GM23338 (cell line): ENCODE measurements at regions not wholly inside any gene's neighbourhood (a gene's known extent, or its start where the extent isn't known, plus 50 kb on each side); places are given as distances from the start of the nearest gene placed in this dataset.
A peak's percentile ranks its signal among the peaks of the same experiment; 100 is the strongest.

Experiments used
- ATAC-seq: fragments of 200-7000 bp; cut with Tn5 transposase; 3 replicates; pipeline ENCODE4 v1.9.1; 2020
- DNase-seq: peaks from one replicate; pipeline ENCODE4 v3.0.0-alpha.2; 2015; ENCODE audit warnings: low spot score
- H2AFZ ChIP-seq: fragments of 200-600 bp; sonication (generic); 2 replicates; pipeline ENCODE4 v1.8.0; 2016; ENCODE audit warnings: antibody characterized with exemption, mild to moderate bottlenecking, moderate library complexity
- H3F3A ChIP-seq: fragments of 200-600 bp; sonication (generic); replicated peaks from 2 replicates; pipeline ENCODE4 v1.8.0; 2017; ENCODE audit warnings: antibody characterized with exemption, mixed run types, low read depth
- H3K27ac ChIP-seq: fragments of 200-600 bp; sonication (generic); 2 replicates; pipeline ENCODE4 v1.6.1; 2016; ENCODE audit warnings: low read depth
- H3K27me3 ChIP-seq: fragments of 200-600 bp; sonication (generic); 2 replicates; pipeline ENCODE4 v1.8.0; 2016; ENCODE audit warnings: mild to moderate bottlenecking, mixed run types, moderate library complexity; ENCODE audit not compliant: insufficient read depth
- H3K36me3 ChIP-seq: fragments of 200-600 bp; sonication (generic); 2 replicates; pipeline ENCODE4 v1.8.0; 2016; ENCODE audit warnings: mild to moderate bottlenecking; ENCODE audit not compliant: insufficient read depth
- H3K4me1 ChIP-seq: fragments of 200-600 bp; sonication (generic); 2 replicates; pipeline ENCODE4 v1.8.0; 2016; ENCODE audit warnings: mild to moderate bottlenecking, moderate library complexity; ENCODE audit not compliant: insufficient read depth
- H3K4me2 ChIP-seq: fragments of 200-600 bp; sonication (generic); 2 replicates; pipeline ENCODE4 v1.7.1; 2017; ENCODE audit warnings: mixed run types
- H3K4me3 ChIP-seq: fragments of 200-600 bp; sonication (generic); 2 replicates; pipeline ENCODE4 v1.6.1; 2016; ENCODE audit warnings: mixed run types
- H3K79me2 ChIP-seq: fragments of 200-600 bp; sonication (generic); replicated peaks from 2 replicates; pipeline ENCODE4 v1.8.0; 2017; ENCODE audit warnings: mild to moderate bottlenecking; ENCODE audit not compliant: insufficient read depth
- H3K9me2 ChIP-seq: fragments of 200-600 bp; sonication (generic); 2 replicates; pipeline ENCODE4 v1.8.0; 2017; ENCODE audit not compliant: insufficient read depth
- H4K20me1 ChIP-seq: fragments of 200-600 bp; sonication (generic); replicated peaks from 2 replicates; pipeline ENCODE4 v1.8.0; 2017; ENCODE audit warnings: mild to moderate bottlenecking; ENCODE audit not compliant: insufficient read depth
- H3K27ac Mint-ChIP-seq: 2 replicates; pipeline ENCODE4 v1.8.0; 2020; ENCODE audit warnings: inconsistent platforms, mild to moderate bottlenecking, moderate library complexity, mixed read lengths
- H3K27me3 Mint-ChIP-seq: 3 replicates; pipeline ENCODE4 v1.8.0; 2022; ENCODE audit warnings: low read depth, mild to moderate bottlenecking, moderate library complexity, mixed read lengths, inconsistent platforms; ENCODE audit not compliant: insufficient read depth, poor library complexity
- H3K36me3 Mint-ChIP-seq: 3 replicates; pipeline ENCODE4 v1.8.0; 2021; ENCODE audit warnings: low read depth, mild to moderate bottlenecking, inconsistent platforms, moderate library complexity, mixed read lengths
- H3K4me1 Mint-ChIP-seq: 3 replicates; pipeline ENCODE4 v1.8.0; 2020; ENCODE audit warnings: mild to moderate bottlenecking, inconsistent platforms, mixed read lengths
- H3K4me3 Mint-ChIP-seq: 3 replicates; pipeline ENCODE4 v1.8.0; 2021; ENCODE audit warnings: moderate library complexity, mild to moderate bottlenecking, inconsistent platforms, mixed read lengths
- H3K9me3 Mint-ChIP-seq: 3 replicates; pipeline ENCODE4 v1.8.0; 2020; ENCODE audit warnings: moderate library complexity, mild to moderate bottlenecking, inconsistent platforms, mixed read lengths
- CREB1 ChIP-seq: fragments of 250-450 bp; sonication (Bioruptor Pico); IDR thresholded peaks from 2 replicates; pipeline ENCODE4 v1.5.0; 2020; ENCODE audit warnings: low read depth, mild to moderate bottlenecking, moderate library complexity
- CTCF ChIP-seq, 2 experiments: fragments of 200-600 bp in 1 of 2; sonication (generic) in 1 of 2; conservative IDR thresholded peaks; 2 replicates each; pipeline versions ENCODE4 v1.5.1 to v1.6.1; 2016 to 2017; ENCODE audit warnings: antibody characterized with exemption in 2 of 2, low read depth in 2 of 2, mild to moderate bottlenecking in 2 of 2, moderate library complexity in 1 of 2
- EZH2phosphoT487 ChIP-seq: fragments of 200-600 bp; sonication (generic); IDR thresholded peaks from one replicate; pipeline ENCODE4 v1.8.1; 2018; ENCODE audit warnings: antibody characterized with exemption; ENCODE audit not compliant: unreplicated experiment
- JUNB ChIP-seq: IDR thresholded peaks from one replicate; pipeline ENCODE4 v1.6.1; 2016; ENCODE audit warnings: antibody characterized with exemption; ENCODE audit not compliant: unreplicated experiment
- NANOG ChIP-seq: IDR thresholded peaks from 2 replicates; pipeline ENCODE4 v1.6.1; 2016; ENCODE audit warnings: antibody characterized with exemption, borderline replicate concordance
- POLR2AphosphoS5 ChIP-seq: IDR thresholded peaks from 2 replicates; pipeline ENCODE4 v1.6.1; 2016; ENCODE audit warnings: antibody characterized with exemption, low read depth
- REST ChIP-seq: IDR thresholded peaks from one replicate; pipeline ENCODE4 v1.6.1; 2018; ENCODE audit warnings: antibody characterized with exemption; ENCODE audit not compliant: unreplicated experiment
- STAT1 ChIP-seq: IDR thresholded peaks from one replicate; pipeline ENCODE4 v1.6.1; 2016; ENCODE audit warnings: antibody characterized with exemption; ENCODE audit not compliant: unreplicated experiment
- ZNF114 ChIP-seq: fragments of 250-450 bp; sonication (Bioruptor Pico); IDR thresholded peaks from 2 replicates; pipeline ENCODE4 v1.5.0; 2020; ENCODE audit warnings: mild to moderate bottlenecking, moderate library complexity
- ZNF331 ChIP-seq: fragments of 250-450 bp; sonication (Bioruptor Pico); IDR thresholded peaks from 2 replicates; pipeline ENCODE4 v1.5.0; 2020; ENCODE audit warnings: low read depth, mild to moderate bottlenecking, moderate library complexity
- ZNF462 ChIP-seq: fragments of 250-450 bp; sonication (Bioruptor Pico); IDR thresholded peaks from 2 replicates; pipeline ENCODE4 v1.5.0; 2020; ENCODE audit warnings: mild to moderate bottlenecking, moderate library complexity

- 0 out of 2 replicates have a peak, but pooled peaks cover 11% of the 10 kb centered on the region for H3K9me2 ChIP-seq
- peak overlapping the region; percentile 80; the same call in 1 of the 2 replicates for H2AFZ ChIP-seq
- H3K4me1 ChIP-seq = peaks cover 18% of the 10 kb centered on the region
- TF ChIP-seq EZH2phosphoT487 (no peak), JUNB (no peak), STAT1 (no peak), POLR2AphosphoS5 (no peak), NANOG (no peak), CREB1 (no peak), ZNF462 (CRISPR knock-in tag) (no peak), CTCF (conservative IDR thresholded peaks at IDR 0.05; ENCODE audit: low read depth in 2 of 2) (no peak), REST (no peak), ZNF331 (CRISPR knock-in tag) (no peak), ZNF114 (CRISPR knock-in tag) (no peak)
- H3K4me2 ChIP-seq = no peak overlapping the region
- DNase-seq (no peak), ATAC-seq (no peak)
- no peaks in the 10 kb centered on the region for H3K79me2 ChIP-seq
- Mint-ChIP-seq H3K36me3 (peaks cover 20% of the 10 kb centered on the region), H3K4me1 (peaks cover 26% of the 10 kb centered on the region), H3K4me3 (no peak overlapping the region), H3K27me3 (no peaks in the 10 kb centered on the region), H3K27ac (no peak overlapping the region), H3K9me3 (peaks cover 26% of the 10 kb centered on the region)
- H3F3A ChIP-seq = no peaks in the 10 kb centered on the region
- no peaks in the 10 kb centered on the region for H3K27me3 ChIP-seq
- H3K36me3 ChIP-seq = no peaks in the 10 kb centered on the region
- H3K4me3 ChIP-seq = no peak overlapping the region
- H3K27ac ChIP-seq = no peak overlapping the region
- H4K20me1 ChIP-seq = no peaks in the 10 kb centered on the region
Observed at GRCh38 chr1:163796394-163796821, 474.7 kb downstream of the NUF2 start.
